NCI-H748 (cell line): ENCODE measurements at regions not wholly inside any gene's neighbourhood (a gene's known extent, or its start where the extent isn't known, plus 50 kb on each side); places are given as distances from the start of the nearest gene placed in this dataset.
A peak's percentile ranks its signal among the peaks of the same experiment; 100 is the strongest.

Source experiments
- DNase-seq: peaks from one replicate; lab custom pipeline; 2025; ENCODE audit not compliant: unreplicated experiment; lab: John Stamatoyannopoulos, UW

DNA sequence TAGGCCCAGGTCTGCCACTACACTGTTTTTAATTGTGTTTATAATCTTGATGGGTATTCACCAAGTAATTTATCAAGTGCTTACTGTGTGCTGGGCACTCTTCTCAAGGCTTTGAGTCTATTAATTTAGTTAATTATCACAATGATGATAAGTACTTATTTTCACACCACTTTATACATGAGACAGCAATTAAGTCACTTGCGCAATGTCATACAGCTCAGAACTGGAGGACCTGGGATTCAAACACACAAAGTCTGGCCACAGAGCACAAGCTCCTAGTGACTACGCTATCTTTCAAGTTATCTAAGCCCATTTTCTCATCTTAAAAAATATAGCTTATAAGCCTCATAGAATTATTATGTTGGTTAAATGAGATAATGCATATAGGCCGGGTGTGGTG lies 85.0 kb downstream of the LLPH start:
- DNase-seq: no peak

DNA sequence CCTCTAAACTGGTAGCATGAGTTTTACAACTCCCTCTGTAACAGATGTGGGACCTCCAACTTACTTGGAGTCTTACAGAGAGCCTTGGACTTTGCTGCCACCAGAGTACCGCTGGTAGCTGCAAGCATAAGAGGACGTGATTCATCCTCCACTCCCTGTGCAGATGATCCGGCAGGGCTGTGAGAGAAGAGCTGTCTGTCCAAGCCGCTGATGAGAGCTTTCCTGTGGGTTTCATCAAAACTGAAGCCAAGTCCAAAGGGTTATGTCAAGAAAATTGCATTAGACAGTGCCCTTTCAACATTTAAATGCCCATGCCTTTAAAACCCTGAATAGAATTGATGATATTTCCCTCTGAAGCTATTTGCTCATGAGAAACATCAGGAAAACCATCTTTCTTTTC lies 85.8 kb downstream of the LLPH start:
- no peak for DNase-seq

DNA sequence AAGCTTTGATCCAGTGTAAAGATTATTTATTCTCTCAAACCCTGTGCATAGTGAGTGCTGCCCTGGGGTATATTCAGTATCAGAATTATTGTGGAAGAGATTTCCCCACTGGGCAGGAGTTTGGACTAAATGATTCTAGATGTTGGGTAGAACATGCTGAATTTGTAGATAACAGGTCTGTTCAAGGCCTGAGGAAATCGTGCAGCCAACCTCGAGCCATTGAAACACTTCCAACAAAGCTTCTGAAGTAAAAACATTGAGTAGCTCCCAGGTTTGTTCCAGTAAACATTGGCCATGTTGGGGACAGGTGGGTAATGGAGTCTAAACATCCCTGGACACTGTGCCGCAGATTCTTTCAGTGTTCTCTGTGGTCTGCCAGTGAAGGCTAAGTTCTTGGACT lies 87.5 kb downstream of the LLPH start:
- no peak for DNase-seq

DNA sequence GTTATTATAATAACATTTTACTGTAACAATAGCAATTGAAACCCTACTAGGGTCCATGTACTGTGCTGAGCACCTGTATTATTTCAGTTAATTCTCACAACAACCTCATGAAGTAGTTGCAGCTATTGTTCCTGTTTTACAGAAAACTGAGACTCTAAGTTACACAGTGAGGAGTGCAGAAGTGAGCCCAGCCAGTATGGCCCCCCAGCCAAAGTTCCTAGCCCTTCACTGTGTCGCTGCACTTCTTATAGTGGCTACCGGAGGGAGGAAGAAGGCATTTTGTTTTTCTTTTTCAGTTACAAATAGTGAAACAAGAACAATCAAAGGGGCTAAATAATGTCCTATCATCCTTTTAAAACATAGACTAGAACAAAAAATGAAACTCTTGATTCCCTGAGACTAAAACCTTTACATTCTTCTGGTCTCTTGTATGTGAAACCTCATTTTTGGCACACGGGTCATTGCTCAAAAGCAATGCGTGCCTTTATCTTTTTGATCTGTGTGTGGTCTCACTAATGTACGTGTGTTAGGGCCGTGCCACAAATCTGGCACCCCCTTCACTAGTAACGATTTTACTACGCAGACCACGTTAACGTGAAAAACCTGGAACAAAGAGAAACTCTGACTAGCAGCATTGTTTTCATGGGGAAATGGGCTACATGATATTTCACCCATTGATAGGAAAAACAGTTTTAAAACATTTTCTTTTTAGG lies 88.7 kb downstream of the LLPH start:
- DNase-seq: no peak

DNA sequence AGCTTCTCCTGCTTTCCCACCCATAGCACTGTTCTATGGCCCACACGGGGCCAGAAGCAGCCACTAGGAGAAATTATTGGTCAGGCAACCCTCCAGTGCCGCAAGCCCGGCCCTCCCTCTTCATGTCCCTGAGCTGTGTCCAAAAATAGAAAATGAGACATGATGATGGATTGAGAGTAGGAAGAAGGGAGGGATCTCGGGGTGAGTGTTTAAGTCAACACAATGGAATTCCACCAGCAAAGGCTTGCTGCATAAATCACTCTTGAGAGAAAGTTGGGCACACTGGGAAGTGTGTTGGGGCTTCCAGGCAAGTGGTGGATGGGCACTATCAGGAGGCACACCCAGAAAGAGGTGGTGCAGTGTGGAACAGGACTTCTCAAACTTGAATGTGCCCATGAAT lies 94.2 kb downstream of the LLPH start:
- DNase-seq: no peak

DNA sequence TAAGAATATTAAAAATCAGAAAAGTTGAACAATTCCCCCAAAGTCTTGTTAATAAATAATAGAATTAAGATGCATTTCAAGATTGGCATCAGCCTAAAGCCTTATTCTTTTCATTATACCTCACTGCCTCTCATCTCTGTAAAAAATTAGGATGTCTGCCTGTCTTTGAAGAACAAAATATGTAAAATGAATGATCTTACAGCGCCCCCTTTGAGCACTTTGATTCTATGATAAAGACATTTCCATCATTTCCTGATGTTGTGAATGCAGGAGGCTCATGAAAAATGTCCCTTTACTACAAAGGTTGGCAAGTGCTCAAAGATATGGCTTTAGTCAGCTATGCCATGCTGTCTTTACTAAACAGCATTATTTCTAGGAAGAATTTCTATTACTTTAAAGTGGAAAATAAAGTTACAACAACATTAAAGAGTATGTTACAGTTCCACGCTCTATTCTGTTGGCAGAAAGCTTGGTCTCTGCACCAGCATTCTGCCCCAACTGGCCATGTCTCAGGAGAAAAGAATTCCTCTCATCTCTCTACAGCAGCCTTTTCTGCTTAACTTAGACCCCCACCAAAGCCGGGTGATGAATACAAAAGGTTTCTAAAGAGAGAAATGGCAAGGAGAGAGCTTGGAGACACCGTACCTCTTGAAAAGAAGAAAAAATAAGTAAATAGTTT lies 95.1 kb downstream of the LLPH start:
- DNase-seq: peak; percentile 43

DNA sequence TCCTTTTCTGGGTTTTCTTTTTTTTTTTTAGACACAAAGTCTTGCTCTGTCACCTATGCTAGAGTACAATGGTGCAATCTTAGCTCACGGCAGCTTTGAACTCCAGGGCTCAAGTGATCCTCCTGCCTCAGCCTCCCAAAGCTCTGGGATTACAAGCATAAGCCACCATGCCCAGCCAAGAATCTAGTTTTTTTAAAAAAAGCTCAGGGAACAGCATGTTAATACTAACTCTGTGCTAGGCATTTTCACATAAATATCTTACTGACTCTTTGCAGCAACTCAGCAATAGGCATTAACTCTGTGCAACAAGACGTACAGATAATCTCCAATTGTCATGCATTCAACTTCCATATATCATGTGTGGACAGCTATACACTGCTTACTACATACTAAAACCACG lies 97.4 kb downstream of the LLPH start:
- DNase-seq: no peak

DNA sequence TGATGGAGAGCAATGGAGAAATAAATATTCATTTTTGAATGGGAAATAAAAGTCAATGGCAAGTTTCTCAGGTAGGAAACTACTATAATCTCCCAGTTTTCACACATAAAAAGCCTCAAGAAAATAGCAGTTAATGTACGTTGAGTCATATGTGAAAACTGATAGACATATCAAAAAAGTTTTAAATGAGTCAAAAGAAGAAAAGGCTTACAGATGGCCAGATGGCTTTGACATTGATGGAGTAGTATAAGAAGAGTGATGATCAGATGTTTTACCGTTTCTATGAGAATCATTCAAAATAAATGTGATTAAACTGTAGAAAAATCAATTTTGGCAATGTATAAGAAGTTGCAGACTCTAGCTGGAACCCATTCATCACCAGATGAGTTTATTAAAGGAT lies 97.8 kb downstream of the LLPH start:
- no peak for DNase-seq

DNA sequence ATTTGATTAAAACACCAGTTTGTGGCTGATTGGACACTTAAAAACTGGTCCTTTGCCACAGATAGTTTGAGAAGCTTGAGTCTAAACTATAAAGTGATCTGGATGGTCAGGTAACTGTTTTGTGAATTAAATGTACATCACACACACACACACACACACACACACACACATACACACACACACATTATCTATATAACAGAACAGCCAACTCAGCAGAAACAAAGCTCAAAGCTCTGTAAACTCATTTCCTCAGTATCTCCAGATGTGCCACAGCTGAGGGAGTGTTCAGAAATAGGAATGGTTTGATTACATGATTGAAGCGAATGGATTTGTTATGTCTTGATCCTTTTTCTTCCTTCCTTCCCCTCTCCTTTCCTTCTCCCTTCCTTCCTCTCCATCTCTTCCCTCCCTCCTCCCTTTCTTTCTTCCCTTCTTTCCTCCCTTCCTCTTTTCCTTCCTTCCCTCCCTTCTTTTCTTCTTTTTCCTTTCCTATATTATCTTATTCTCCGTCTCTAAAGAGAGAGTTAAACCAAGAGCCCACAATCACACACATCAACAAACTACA lies 100.3 kb downstream of the LLPH start:
- DNase-seq: no peak

DNA sequence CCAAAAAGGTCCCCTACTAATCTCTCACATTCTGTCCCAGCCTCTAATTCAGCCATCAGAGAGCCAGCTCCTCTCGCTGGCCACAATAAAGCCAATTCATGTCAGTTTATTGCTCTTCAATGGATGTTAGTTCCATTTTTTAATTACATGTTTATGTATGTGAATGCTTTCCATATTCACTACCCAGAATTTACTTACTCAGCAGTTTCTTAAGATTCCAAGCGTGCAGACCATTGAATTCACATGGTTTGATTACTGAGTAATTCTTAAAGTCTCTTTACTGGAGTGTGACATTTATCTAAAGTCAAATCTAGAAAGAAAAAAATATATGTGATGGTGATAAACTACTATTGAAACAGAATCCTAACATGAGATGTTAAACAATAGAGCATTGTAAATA lies 102.2 kb downstream of the LLPH start:
- no peak for DNase-seq

DNA sequence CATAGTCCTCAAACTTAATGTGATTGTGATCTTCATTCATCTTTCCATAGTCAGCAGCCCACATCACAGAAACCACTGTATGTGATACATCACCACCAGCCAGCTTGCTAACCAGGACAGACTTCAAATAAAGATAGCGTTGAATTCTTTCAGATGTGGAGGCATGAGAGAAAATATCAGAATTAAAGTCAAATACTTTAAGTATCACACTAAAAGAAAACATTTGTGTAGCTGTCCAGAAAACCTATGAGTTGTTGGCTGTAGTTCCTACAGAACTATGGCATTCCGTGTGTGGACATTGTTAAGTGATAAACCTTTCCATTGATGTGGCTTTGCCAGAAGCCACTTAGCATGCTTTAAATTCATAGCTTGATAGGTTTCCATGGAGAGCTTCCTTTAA lies 105.1 kb downstream of the LLPH start:
- DNase-seq: no peak

DNA sequence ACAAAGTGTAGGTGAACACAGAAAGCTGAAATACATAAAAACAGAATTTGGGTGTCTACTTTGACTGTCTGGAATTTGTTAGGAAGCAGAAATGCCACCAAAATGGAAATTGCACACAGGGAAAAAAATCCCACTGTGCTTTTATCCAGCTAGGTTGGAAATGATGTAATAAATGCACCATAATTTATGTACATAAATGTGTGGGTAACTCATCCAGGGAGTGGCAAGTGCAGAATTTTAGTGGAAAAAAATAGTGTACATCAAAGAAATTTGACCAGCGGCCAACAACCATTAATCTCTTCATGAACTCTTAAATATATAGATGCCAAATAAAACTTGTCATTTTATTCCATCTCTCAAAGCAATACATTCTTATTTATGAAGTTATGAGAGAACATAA lies 105.6 kb downstream of the LLPH start:
- no peak for DNase-seq

DNA sequence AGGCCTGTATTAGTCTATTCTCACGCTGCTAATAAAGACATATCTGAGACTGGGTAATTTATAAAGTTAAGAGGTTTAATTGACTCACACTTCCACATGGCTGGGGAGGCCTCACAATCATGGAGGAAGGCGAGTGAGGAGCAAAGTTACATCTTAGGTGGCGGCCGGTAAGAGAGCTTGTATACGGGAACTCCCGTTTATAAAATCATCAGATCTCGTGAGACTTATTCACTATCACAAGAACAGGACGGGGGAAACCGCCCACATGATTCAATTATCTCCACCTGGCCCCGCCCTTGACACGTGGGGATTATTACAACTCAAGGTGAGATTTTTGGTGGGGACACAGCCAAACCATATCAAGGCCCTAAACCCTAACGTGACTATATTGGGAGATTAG lies 110.1 kb downstream of the LLPH start:
- no peak for DNase-seq

DNA sequence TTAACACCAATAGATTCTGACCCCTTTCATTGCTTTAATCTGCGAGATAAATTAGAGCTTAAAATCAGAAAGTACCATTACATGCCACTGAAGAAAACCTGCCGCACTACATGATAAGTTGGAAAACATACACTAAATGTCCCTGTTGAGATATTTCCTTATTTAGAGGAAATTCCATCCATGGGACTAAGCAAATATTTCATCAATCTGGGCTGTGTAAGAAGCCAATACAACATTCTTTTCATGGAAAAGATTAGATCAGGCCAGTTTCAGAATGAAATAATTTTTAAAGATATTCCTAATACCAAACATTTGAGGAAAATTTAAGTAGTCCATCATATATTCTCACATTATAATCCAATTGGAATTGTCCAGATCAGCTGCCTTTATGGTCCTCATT lies 112.8 kb downstream of the LLPH start:
- DNase-seq: no peak
